ENCODE measurements at regions not wholly inside any gene's neighbourhood (a gene's known extent, or its start where the extent isn't known, plus 50 kb on each side); places are given as distances from the start of the nearest gene placed in this dataset.

GRCh38 chr22:27194096-27194748, 536.8 kb downstream of the MIAT start:
- peaks cover 6% of the 10 kb centered on the region for H3K9me3 Mint-ChIP-seq
- no peak for DNase-seq
- H3K36me3 Mint-ChIP-seq (ENCODE audit: low read depth): no peaks in the 10 kb centered on the region
- no peaks in the 10 kb centered on the region for H3K27me3 Mint-ChIP-seq
- no peak overlapping the region for H3K27ac Mint-ChIP-seq
- ChIA-PET CTCF (no interaction called here), POLR2A (no interaction called here)
- H3K4me1 Mint-ChIP-seq: no peaks in the 10 kb centered on the region
- no peak overlapping the region for H3K4me3 Mint-ChIP-seq

- Mint-ChIP-seq H3K4me1 (no peaks in the 10 kb centered on the region), H3K27ac (no peak overlapping the region), H3K36me3 (ENCODE audit: low read depth) (no peaks in the 10 kb centered on the region), H3K27me3 (no peaks in the 10 kb centered on the region), H3K9me3 (peaks cover 6% of the 10 kb centered on the region), H3K4me3 (no peak overlapping the region)
- POLR2A ChIA-PET: no interaction called here
- CTCF ChIA-PET: no interaction called here
- no peak for DNase-seq
These were observed 537.7 kb downstream of the MIAT start for GRCh38 chr22:27195094-27195493.

GRCh38 chr22:27195494-27195893, 538.1 kb downstream of the MIAT start:
- Mint-ChIP-seq H3K4me1 (no peaks in the 10 kb centered on the region), H3K27ac (no peak overlapping the region), H3K36me3 (ENCODE audit: low read depth) (no peaks in the 10 kb centered on the region), H3K4me3 (no peak overlapping the region), H3K27me3 (no peaks in the 10 kb centered on the region), H3K9me3 (peaks cover 6% of the 10 kb centered on the region)
- no peak for DNase-seq
- ChIA-PET POLR2A (no interaction called here), CTCF (no interaction called here)

GRCh38 chr22:27196606-27197005, 539.2 kb downstream of the MIAT start:
- H3K36me3 Mint-ChIP-seq (ENCODE audit: low read depth): no peaks in the 10 kb centered on the region
- no peak for DNase-seq
- no peaks in the 10 kb centered on the region for H3K27me3 Mint-ChIP-seq
- ChIA-PET POLR2A (no interaction called here), CTCF (no interaction called here)
- no peaks in the 10 kb centered on the region for H3K4me1 Mint-ChIP-seq
- no peak overlapping the region for H3K4me3 Mint-ChIP-seq
- H3K9me3 Mint-ChIP-seq: peaks cover 6% of the 10 kb centered on the region
- H3K27ac Mint-ChIP-seq: no peak overlapping the region

- no peak overlapping the region for H3K4me3 Mint-ChIP-seq
- no peaks in the 10 kb centered on the region for H3K36me3 Mint-ChIP-seq (ENCODE audit: low read depth)
These were observed 539.7 kb downstream of the MIAT start for GRCh38 chr22:27197052-27197451.

GRCh38 chr22:27197618-27198017, 540.2 kb downstream of the MIAT start:
- Mint-ChIP-seq H3K9me3 (peaks cover 2% of the 10 kb centered on the region), H3K4me1 (no peaks in the 10 kb centered on the region), H3K27ac (no peak overlapping the region), H3K36me3 (ENCODE audit: low read depth) (no peaks in the 10 kb centered on the region), H3K4me3 (no peak overlapping the region), H3K27me3 (no peaks in the 10 kb centered on the region)
- ChIA-PET CTCF (no interaction called here), POLR2A (no interaction called here)
- no peak for DNase-seq

More at GRCh38 chr22:27197052-27197451, 539.7 kb downstream of the MIAT start:
- H3K9me3 Mint-ChIP-seq: peaks cover 2% of the 10 kb centered on the region
- H3K27me3 Mint-ChIP-seq: no peaks in the 10 kb centered on the region
- CTCF ChIA-PET: no interaction called here
- no peaks in the 10 kb centered on the region for H3K4me1 Mint-ChIP-seq
- POLR2A ChIA-PET: no interaction called here
- no peak for DNase-seq
- no peak overlapping the region for H3K27ac Mint-ChIP-seq

- Mint-ChIP-seq H3K27me3 (no peaks in the 10 kb centered on the region), H3K9me3 (peaks cover 2% of the 10 kb centered on the region), H3K4me3 (no peak overlapping the region), H3K4me1 (no peaks in the 10 kb centered on the region), H3K36me3 (ENCODE audit: low read depth) (no peaks in the 10 kb centered on the region), H3K27ac (no peak overlapping the region)
- POLR2A ChIA-PET: no interaction called here
- no peak for DNase-seq
- CTCF ChIA-PET: no interaction called here
These were observed 541.2 kb downstream of the MIAT start for GRCh38 chr22:27198518-27199035.

GRCh38 chr22:27199354-27199753, 542.0 kb downstream of the MIAT start:
- H3K4me3 Mint-ChIP-seq: no peak overlapping the region
- no peak overlapping the region for H3K27ac Mint-ChIP-seq
- H3K27me3 Mint-ChIP-seq: no peaks in the 10 kb centered on the region
- no peaks in the 10 kb centered on the region for H3K36me3 Mint-ChIP-seq (ENCODE audit: low read depth)
- DNase-seq: no peak
- CTCF ChIA-PET: interaction anchor here (0.5 kb wide), 1 partner anchor 30 kb away, joined by 3 read pairs; no protein-coding TSS in a partner anchor
- peaks cover 2% of the 10 kb centered on the region for H3K9me3 Mint-ChIP-seq
- no peaks in the 10 kb centered on the region for H3K4me1 Mint-ChIP-seq
- POLR2A ChIA-PET: no interaction called here

GRCh38 chr22:27201276-27201675, 543.9 kb downstream of the MIAT start:
- no peak overlapping the region for H3K4me3 Mint-ChIP-seq
- H3K4me1 Mint-ChIP-seq: no peaks in the 10 kb centered on the region
- H3K27me3 Mint-ChIP-seq: no peaks in the 10 kb centered on the region
- H3K9me3 Mint-ChIP-seq: peaks cover 2% of the 10 kb centered on the region
- H3K27ac Mint-ChIP-seq: no peak overlapping the region
- no peak for DNase-seq
- H3K36me3 Mint-ChIP-seq (ENCODE audit: low read depth): no peaks in the 10 kb centered on the region
- ChIA-PET CTCF (no interaction called here), POLR2A (no interaction called here)

- Mint-ChIP-seq H3K36me3 (ENCODE audit: low read depth) (no peaks in the 10 kb centered on the region), H3K27me3 (no peaks in the 10 kb centered on the region), H3K4me1 (no peaks in the 10 kb centered on the region), H3K27ac (no peak overlapping the region), H3K4me3 (no peak overlapping the region), H3K9me3 (peaks cover 2% of the 10 kb centered on the region)
- ChIA-PET POLR2A (no interaction called here), CTCF (no interaction called here)
- no peak for DNase-seq
These were observed 544.4 kb downstream of the MIAT start for GRCh38 chr22:27201741-27202140.

GRCh38 chr22:27203276-27203660, 545.9 kb downstream of the MIAT start:
- H3K36me3 Mint-ChIP-seq (ENCODE audit: low read depth): no peaks in the 10 kb centered on the region
- POLR2A ChIA-PET: no interaction called here
- H3K9me3 Mint-ChIP-seq: peaks cover 2% of the 10 kb centered on the region
- no peak overlapping the region for H3K4me3 Mint-ChIP-seq
- H3K27me3 Mint-ChIP-seq: no peaks in the 10 kb centered on the region
- CTCF ChIA-PET: no interaction called here
- DNase-seq: no peak
- no peaks in the 10 kb centered on the region for H3K4me1 Mint-ChIP-seq
- no peak overlapping the region for H3K27ac Mint-ChIP-seq

GRCh38 chr22:27204280-27204679, 546.9 kb downstream of the MIAT start:
- CTCF ChIA-PET: no interaction called here
- no peak overlapping the region for H3K27ac Mint-ChIP-seq
- POLR2A ChIA-PET: no interaction called here
- H3K4me3 Mint-ChIP-seq: no peak overlapping the region
- no peaks in the 10 kb centered on the region for H3K4me1 Mint-ChIP-seq
- no peaks in the 10 kb centered on the region for H3K27me3 Mint-ChIP-seq
- no peaks in the 10 kb centered on the region for H3K36me3 Mint-ChIP-seq (ENCODE audit: low read depth)
- no peak for DNase-seq
- peaks cover 2% of the 10 kb centered on the region for H3K9me3 Mint-ChIP-seq

GRCh38 chr22:27204817-27205216, 547.4 kb downstream of the MIAT start:
- no peak overlapping the region for H3K4me3 Mint-ChIP-seq
- no peak for DNase-seq
- ChIA-PET CTCF (no interaction called here), POLR2A (no interaction called here)
- peaks cover 2% of the 10 kb centered on the region for H3K9me3 Mint-ChIP-seq
- no peaks in the 10 kb centered on the region for H3K36me3 Mint-ChIP-seq (ENCODE audit: low read depth)
- H3K27me3 Mint-ChIP-seq: no peaks in the 10 kb centered on the region
- H3K27ac Mint-ChIP-seq: no peak overlapping the region
- no peaks in the 10 kb centered on the region for H3K4me1 Mint-ChIP-seq

GRCh38 chr22:27205492-27206373, 548.3 kb downstream of the MIAT start:
- Mint-ChIP-seq H3K27me3 (no peaks in the 10 kb centered on the region), H3K4me3 (no peak overlapping the region), H3K27ac (no peak overlapping the region), H3K4me1 (no peaks in the 10 kb centered on the region), H3K9me3 (peaks cover 2% of the 10 kb centered on the region), H3K36me3 (ENCODE audit: low read depth) (no peaks in the 10 kb centered on the region)
- ChIA-PET POLR2A (no interaction called here), CTCF (no interaction called here)
- no peak for DNase-seq

Measured in activated CD4-positive, alpha-beta memory T cell treated with anti-CD3 and anti-CD28 coated beads, Interleukin-2, amount 10 ng/mL, durations not matched to agents 7 days and 5 days (primary cell).